Prostate gland (tissue), 2 donors: ENCODE measurements at regions not wholly inside any gene's neighbourhood (a gene's known extent, or its start where the extent isn't known, plus 50 kb on each side); places are given as distances from the start of the nearest gene placed in this dataset.
"Not testable (repeated sequence)": the region's sequence is repeated elsewhere in the genome, so short reads cannot be mapped to it uniquely, and the experiment has no call there.

ENCODE experiments used
- DNase-seq: peaks from one replicate; pipeline ENCODE4 v3.0.0-alpha.2; 2019; ENCODE audit warnings: low spot score
- H3K27ac ChIP-seq, 2 donors: fragments of 200-600 bp; sonication (generic); 2 replicates each; pipeline ENCODE4 v1.5.1; 2017 to 2019
- H3K27me3 ChIP-seq: fragments of 200-600 bp; sonication (generic); replicated peaks from 2 replicates; pipeline ENCODE4 v1.5.1; 2019; ENCODE audit not compliant: insufficient read depth
- H3K36me3 ChIP-seq, 2 donors: fragments of 200-600 bp; sonication (generic); 1 replicate in 1 of 2; 2 replicates in 1 of 2; pipeline versions ENCODE4 v1.5.1 to v1.8.1; 2017 to 2019
- H3K4me1 ChIP-seq: fragments of 200-600 bp; sonication (generic); replicated peaks from 2 replicates; pipeline ENCODE4 v1.5.1; 2019
- H3K4me3 ChIP-seq, 2 donors: fragments of 200-600 bp; sonication (generic); 2 replicates each; pipeline ENCODE4 v1.5.1; 2017 to 2019
- H3K9me3 ChIP-seq: fragments of 200-600 bp; sonication (generic); 2 replicates; pipeline ENCODE4 v1.5.1; 2017
- POLR2A ChIP-seq: fragments of 450-650 bp; IDR thresholded peaks from one replicate; pipeline ENCODE4 v1.6.1; 2016; ENCODE audit warnings: antibody characterized with exemption, mild to moderate bottlenecking
- POLR2AphosphoS5 ChIP-seq: sonication (generic); formaldehyde crosslinking; IDR thresholded peaks from one replicate; pipeline ENCODE4 v1.6.1; 2017; ENCODE audit warnings: antibody characterized with exemption
- WGBS: methylation state at CpG from one replicate; pipeline ENCODE4 v1.1.5; 2018; 5-methylcytosine and 5-hydroxymethylcytosine counted together
- intact Hi-C: fragments of 100-400 bp; cut with DNase I; formaldehyde crosslinking; loops from one replicate; pipeline ENCODE4 v1.14.2; 2022
- TF ChIP-seq, protein P1 (sequence below), 4 experiments: fragments of 200-600 bp in 2 of 4; fragments of 450-650 bp in 2 of 4; sonication (generic) in 2 of 4; IDR thresholded peaks; 1 replicate in 3 of 4; 2 replicates in 1 of 4; pipeline ENCODE4 v1.5.1; 2016 to 2019; ENCODE audit warnings: antibody characterized with exemption in 4 of 4, mild to moderate bottlenecking in 2 of 4, moderate library complexity in 2 of 4

DNA sequence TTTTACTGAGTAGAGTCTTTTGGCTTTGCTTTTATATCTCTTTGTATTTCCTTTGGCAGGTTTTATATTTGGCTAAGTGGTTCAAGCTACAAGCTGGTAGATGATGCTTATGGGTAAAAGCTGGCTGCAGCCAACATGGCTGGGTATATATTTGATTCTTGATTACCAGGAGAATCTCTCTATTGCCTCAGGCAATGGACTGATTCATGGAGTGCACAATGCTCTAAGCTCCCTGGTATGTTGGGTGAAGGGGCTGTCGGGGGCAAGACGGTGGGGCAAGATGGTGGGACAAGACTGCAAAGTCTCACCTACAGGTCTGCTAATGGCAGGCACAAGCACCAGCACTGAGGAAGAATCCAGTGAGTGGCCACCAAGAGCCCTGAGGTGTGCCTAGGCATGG is 366.6 kb downstream of the DMAC1 start:
- Histone ChIP-seq H3K4me3 (no peak overlapping the region), H3K27me3 (no peaks in the 10 kb centered on the region), H3K4me1 (no peaks in the 10 kb centered on the region), H3K27ac (no peak overlapping the region), H3K9me3 (no peaks in the 10 kb centered on the region), H3K36me3 (no peaks in the 10 kb centered on the region)
- DNase-seq = no peak
- TF ChIP-seq POLR2A (no peak), POLR2AphosphoS5 (no peak)
- TF ChIP-seq, protein P1, sequence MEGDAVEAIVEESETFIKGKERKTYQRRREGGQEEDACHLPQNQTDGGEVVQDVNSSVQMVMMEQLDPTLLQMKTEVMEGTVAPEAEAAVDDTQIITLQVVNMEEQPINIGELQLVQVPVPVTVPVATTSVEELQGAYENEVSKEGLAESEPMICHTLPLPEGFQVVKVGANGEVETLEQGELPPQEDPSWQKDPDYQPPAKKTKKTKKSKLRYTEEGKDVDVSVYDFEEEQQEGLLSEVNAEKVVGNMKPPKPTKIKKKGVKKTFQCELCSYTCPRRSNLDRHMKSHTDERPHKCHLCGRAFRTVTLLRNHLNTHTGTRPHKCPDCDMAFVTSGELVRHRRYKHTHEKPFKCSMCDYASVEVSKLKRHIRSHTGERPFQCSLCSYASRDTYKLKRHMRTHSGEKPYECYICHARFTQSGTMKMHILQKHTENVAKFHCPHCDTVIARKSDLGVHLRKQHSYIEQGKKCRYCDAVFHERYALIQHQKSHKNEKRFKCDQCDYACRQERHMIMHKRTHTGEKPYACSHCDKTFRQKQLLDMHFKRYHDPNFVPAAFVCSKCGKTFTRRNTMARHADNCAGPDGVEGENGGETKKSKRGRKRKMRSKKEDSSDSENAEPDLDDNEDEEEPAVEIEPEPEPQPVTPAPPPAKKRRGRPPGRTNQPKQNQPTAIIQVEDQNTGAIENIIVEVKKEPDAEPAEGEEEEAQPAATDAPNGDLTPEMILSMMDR (IDR thresholded peaks at IDR 0.05) = no peak
- WGBS = 87% methylated on average over 2 of the region's 2 CpGs
- intact Hi-C loops = no loop called here

DNA sequence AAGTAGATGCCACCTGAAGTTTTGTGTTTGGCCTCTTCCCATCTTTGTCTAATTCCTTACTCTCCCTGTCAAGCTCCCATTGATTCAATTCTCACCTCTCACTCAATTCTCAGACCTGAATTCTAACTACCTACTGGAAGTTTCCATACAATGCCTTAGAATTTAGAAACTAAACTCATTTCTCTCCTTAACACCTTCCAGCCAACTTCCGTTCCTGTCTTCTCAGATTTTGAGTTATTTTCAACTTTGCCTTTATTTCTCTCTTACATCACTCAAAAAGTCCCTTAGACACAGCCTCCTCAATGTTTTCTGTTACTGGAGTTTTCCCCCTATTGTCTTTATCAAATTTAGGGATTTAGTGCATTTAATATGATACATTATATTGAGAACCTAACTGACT is 382.2 kb downstream of the DMAC1 start:
- H3K4me1 ChIP-seq, H3K4me3 ChIP-seq, H3K36me3 ChIP-seq, intact Hi-C loops, H3K27ac ChIP-seq, H3K27me3 ChIP-seq, DNase-seq, H3K9me3 ChIP-seq: not testable (repeated sequence)
- WGBS = 100% methylated on average over 1 of the region's 1 CpG

DNA sequence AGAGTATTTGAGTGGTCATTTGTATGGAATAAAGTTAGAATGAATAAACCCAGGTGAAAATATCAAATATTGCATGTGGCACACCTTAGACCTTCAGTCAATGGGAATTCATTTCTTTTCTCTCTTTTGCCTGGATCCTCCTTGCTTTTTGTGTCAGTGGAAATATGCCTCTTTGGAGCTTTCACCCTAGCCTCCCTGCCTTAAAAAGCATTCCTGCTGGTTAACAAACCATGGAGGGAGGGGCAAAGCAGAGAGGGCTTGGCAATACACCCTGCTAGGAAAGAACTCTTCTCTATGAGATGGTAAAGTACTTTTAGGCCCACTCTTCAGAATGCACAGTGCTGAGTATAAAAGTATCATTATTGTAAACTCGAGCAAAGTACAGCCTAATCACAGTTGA is 383.7 kb downstream of the DMAC1 start:
- intact Hi-C loops = no loop called here
- H3K36me3 ChIP-seq = no peaks in the 10 kb centered on the region
- H3K4me1 ChIP-seq = no peaks in the 10 kb centered on the region
- H3K4me3 ChIP-seq = no peak overlapping the region
- no peaks in the 10 kb centered on the region for H3K27me3 ChIP-seq
- 14% methylated on average over 1 of the region's 1 CpG for WGBS
- no peak overlapping the region for H3K27ac ChIP-seq
- no peak for TF ChIP-seq POLR2AphosphoS5
- no peak for TF ChIP-seq POLR2A
- no peaks in the 10 kb centered on the region for H3K9me3 ChIP-seq
- no peak for DNase-seq

DNA sequence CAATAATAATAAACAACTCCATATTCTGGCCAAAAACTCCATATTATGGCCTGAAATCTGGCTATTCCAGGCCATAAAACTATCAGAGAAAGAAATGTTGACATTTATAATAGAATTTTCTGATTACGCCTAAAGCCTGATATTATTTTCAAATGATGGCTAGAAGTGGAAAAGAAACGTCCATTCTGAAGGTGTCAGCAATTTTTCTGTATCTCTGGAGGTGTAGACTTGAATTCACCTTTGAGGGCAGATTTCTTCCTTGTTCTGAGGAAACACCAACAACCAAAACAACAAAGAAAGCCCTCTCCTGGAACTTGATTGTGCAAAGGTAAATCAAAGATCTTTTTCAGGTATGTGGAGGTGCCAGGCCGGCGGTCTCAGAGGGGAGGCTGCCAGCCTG is 390.7 kb downstream of the DMAC1 start:
- intact Hi-C loops = no loop called here
- DNase-seq = no peak
- H3K27ac ChIP-seq = no peak overlapping the region
- no peaks in the 10 kb centered on the region for H3K4me1 ChIP-seq
- no peaks in the 10 kb centered on the region for H3K9me3 ChIP-seq
- no peaks in the 10 kb centered on the region for H3K36me3 ChIP-seq
- WGBS = 95% methylated on average over 4 of the region's 4 CpGs
- TF ChIP-seq, protein P1 (IDR thresholded peaks at IDR 0.05) = no peak
- TF ChIP-seq POLR2A = no peak
- TF ChIP-seq POLR2AphosphoS5 = no peak
- H3K4me3 ChIP-seq = no peak overlapping the region
- H3K27me3 ChIP-seq = no peaks in the 10 kb centered on the region

DNA sequence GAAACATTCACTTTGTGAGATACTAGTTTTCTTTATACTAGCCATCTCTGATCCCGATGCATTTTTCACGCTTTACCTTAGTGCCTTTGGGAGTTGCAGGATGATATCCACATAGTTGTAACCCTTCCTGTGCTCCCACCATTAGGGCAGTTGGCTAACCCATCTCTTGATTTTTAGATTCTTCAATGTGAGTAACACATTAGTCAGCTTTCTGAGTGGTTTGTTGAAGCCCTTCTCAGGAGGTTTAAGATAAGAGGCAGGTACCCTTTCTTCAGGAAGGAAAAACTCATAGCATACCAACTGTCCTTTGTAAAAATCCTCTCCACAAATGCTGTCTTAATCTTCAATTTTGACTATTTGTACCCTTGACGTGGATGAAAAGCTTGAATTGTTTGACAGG is 392.3 kb downstream of the DMAC1 start:
- WGBS = 94% methylated on average over 3 of the region's 3 CpGs
- no peak for DNase-seq
- intact Hi-C loops = no loop called here
- no peak overlapping the region for H3K27ac ChIP-seq
- H3K27me3 ChIP-seq = no peaks in the 10 kb centered on the region
- no peaks in the 10 kb centered on the region for H3K36me3 ChIP-seq
- TF ChIP-seq, protein P1 (IDR thresholded peaks at IDR 0.05) = no peak
- TF ChIP-seq POLR2AphosphoS5 = no peak
- TF ChIP-seq POLR2A = no peak
- no peaks in the 10 kb centered on the region for H3K4me1 ChIP-seq
- no peak overlapping the region for H3K4me3 ChIP-seq
- H3K9me3 ChIP-seq = no peaks in the 10 kb centered on the region

DNA sequence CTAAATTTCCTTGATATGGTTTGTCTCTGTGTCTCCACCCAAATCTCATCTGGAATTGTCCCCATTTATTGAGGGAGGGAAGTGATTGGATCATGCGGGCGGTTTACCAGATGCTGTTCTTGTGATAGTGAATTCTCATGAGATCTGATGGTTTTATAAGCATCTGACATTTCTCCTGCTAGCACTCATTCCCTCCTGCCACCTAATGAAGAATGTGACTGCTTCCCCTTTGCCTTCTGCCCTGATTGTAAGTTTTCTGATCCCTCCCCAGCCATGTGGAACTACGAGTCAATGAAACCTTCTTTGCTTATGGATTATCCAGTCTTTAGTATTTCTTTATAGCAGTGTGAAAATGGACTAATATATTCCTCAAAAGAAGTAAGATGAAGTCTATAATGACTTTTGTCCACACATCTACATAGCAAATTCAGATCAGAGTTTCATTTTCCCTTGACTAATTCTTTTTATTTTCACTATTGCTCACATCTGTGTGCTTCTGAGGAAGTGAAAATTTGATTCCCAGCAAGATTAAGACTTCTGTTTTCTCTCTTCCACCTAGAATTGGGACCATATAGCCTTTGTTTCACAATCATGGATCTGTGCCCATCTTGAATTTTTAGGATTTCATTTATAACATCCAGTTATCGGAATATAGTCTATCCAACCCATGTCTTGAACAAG is 393.5 kb downstream of the DMAC1 start:
- Histone ChIP-seq H3K36me3 (no peaks in the 10 kb centered on the region), H3K27ac (no peak overlapping the region), H3K27me3 (no peaks in the 10 kb centered on the region), H3K4me1 (no peaks in the 10 kb centered on the region), H3K4me3 (no peak overlapping the region), H3K9me3 (no peaks in the 10 kb centered on the region)
- no peak for DNase-seq
- TF ChIP-seq POLR2A = no peak
- no peak for TF ChIP-seq POLR2AphosphoS5
- TF ChIP-seq, protein P1 (IDR thresholded peaks at IDR 0.05) = no peak
- 93% methylated on average over 4 of the region's 4 CpGs for WGBS
- intact Hi-C loops = no loop called here
